ENCODE measurements at regions not wholly inside any gene's neighbourhood (a gene's known extent, or its start where the extent isn't known, plus 50 kb on each side); places are given as distances from the start of the nearest gene placed in this dataset.
"Not testable (repeated sequence)": the region's sequence is repeated elsewhere in the genome, so short reads cannot be mapped to it uniquely, and the experiment has no call there.

- DNase-seq: no peak
Observed at GRCh38 chr4:131603705-131604104, 1545.4 kb upstream of the PCDH10 start.

DNA sequence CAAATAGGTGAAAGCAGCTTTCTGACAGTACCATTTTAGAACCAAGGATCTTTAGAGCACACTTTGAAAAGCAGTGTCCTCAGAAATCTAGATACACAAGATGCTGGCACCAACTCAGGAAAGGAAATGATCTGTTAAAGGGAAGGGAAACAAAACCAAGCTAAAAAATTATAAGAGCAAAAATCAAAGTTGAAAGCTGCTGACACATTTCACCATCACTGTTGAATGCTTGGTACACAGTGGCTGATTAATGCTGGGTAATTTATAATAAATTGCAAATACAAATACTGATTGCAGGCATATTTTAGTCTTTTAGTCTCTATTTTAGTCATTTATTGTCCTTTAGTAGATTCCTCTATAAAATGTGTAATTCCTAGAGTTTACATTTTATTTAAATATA is 1540.1 kb upstream of the PCDH10 start:
- no peak for DNase-seq

GRCh38 chr4:131610517-131610916 is 1538.6 kb upstream of the PCDH10 start:
- DNase-seq: not testable (repeated sequence)

DNA sequence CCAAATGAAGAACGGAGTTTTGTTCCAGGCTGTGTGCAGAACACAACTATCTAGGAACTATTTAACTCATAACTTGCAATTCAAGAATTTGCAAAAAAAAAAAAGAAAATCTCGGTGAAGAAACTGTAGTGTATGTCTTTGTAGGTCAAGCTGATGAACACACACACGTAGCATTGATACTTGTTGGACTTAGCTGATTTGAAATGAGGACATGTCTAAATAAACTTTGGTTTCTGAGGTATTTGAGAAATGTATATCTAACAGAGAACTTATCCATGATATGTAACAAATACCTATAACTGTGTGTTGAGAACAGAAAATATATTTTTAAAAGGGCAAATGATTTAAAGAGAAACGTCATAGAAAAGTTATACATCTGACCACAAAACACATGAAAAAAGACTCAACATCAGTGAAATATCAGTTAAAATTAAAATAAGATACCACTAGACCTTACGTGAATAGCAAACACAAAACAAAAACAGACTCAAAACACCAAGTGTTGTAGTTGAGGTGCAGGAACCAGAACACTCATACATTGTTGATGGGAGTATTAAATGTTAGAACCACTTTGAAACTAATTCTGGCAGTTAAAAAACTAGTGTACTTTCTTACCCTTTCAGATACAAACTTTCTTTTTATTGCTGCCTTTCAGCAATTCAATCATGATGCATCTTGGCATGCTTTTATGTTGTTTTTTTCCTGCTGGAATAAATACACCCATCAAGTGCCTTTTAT is 1535.8 kb upstream of the PCDH10 start:
- DNase-seq: no peak

GRCh38 chr4:131613824-131614216 is 1535.3 kb upstream of the PCDH10 start:
- no peak for DNase-seq

DNA sequence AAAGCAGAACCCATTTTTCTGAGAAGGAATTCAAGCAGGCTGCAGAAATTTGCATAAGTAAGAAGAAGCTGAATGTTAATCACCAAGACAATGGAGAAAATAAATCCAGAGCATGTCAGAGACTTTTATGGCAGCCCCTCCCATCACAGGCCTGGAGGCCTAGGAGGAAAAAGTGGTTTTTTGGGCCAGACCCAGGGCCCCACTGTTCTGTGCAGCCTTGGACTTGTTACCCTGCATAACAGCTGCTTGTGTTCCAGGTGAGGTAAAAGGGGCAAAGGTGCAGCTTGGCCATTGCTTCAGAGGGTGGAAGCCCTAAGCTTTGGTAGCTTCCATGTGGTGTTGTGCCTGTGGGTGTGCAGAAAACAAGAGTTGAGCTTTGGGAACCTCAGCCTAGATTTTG is 1516.2 kb upstream of the PCDH10 start:
- no peak for DNase-seq

DNA sequence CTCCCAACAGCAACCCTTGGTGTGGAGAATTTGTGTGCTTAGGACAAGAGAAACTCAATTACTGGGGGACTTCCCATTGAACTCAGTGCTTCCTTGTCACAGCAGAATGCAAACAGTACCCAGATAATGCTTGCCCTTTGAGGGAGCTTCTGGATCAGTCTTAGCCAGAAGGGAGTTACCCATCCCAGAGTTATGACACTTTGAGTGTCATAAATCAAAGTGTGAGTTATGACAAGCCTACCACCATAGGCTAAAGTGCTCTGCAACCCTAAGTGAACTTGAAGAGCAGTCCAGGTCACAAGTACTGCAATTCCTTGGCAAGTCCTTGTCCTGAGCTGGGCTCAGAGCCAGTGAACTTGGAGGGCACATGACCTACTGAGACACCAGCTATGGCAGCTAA is 1513.9 kb upstream of the PCDH10 start:
- DNase-seq: no peak

GRCh38 chr4:131638781-131639180 is 1510.3 kb upstream of the PCDH10 start:
- no peak for DNase-seq

DNA sequence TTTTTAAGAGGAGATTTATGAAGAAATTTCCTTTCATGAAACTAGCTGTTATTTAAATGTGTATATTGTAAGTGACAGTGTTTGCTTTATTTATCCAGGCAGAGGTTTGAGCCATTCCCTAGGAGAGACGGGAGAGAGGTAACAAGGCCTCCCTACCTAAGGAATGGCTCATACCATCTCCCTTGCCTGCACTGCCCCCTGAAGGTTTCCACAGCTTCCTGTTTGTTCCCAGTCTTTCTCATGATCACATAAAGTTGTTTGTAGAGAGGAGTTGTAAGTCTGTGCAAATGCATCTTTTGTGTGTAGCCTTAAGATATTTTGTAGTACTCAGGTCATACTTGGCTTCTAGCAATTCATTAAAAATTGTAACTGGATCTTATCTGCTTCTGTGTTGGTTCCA is 1504.5 kb upstream of the PCDH10 start:
- peak; percentile 31 for DNase-seq

DNA sequence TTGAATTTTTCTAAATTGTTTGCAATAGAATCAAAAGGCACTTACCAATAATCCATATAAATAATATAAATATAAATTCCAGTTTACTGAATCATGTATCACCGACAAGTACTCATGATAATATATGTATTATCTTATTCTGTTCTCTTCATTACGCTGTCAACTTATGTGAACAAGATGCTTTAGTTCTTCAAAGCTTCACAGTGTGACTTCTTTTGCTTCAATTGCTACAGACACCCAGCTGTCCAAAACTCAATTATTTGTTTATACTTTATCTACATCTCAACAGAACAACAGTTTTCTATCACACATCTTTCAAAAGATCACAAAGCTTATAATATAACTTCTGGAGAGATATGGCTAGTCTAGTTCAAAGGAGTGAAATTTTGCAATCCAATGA is 1499.9 kb upstream of the PCDH10 start:
- DNase-seq: no peak

- DNase-seq: no peak
Observed at GRCh38 chr4:131650951-131651350, 1498.1 kb upstream of the PCDH10 start.

GRCh38 chr4:131683314-131683713 is 1465.8 kb upstream of the PCDH10 start:
- not testable (repeated sequence) for DNase-seq

- no peak for DNase-seq
Observed at GRCh38 chr4:131721883-131722282, 1427.2 kb upstream of the PCDH10 start.

DNA sequence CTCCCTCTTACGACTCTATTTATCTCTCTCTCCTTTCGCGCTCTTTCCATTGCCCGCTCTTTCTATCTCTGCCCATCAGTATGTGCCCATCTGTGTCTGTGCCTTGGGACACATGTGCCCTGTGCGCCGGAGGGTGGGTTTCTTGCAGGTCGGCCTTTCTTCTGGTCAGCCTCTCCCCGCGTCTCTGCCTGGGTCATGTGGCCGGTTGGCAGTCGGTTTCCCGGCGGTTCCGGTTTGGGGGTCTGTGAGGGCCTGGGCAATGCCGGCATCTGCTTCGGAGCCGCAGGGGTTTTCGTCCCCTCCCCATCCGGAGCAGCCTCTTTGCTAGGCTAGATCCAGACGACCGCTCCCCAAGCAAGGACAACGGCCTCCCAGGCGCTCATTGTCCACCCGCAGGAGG is 1426.0 kb upstream of the PCDH10 start:
- not testable (repeated sequence) for DNase-seq

DNA sequence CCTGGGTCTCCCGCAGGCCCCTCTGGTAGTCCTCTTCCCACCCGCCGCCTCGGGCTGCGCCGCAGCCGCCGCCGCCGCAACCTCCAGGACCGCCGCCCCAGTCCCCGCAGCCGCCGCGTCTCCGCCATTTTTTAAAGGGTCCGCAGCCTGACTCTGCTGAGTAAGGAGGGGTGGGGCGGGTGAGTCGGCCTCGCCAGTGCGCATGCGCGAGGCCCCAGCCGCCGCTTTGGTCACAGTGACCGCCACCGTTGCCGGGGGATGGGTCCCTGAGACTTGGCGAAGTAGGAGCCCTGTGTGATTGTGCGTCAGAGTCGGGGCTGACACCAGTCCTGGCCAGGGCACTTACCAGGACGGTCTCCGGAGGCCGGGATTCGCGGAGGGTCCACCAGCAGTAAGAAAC is 1424.2 kb upstream of the PCDH10 start:
- peak; percentile 0 for DNase-seq

- DNase-seq: not testable (repeated sequence)
Observed at GRCh38 chr4:131725521-131725920, 1423.6 kb upstream of the PCDH10 start.

DNA sequence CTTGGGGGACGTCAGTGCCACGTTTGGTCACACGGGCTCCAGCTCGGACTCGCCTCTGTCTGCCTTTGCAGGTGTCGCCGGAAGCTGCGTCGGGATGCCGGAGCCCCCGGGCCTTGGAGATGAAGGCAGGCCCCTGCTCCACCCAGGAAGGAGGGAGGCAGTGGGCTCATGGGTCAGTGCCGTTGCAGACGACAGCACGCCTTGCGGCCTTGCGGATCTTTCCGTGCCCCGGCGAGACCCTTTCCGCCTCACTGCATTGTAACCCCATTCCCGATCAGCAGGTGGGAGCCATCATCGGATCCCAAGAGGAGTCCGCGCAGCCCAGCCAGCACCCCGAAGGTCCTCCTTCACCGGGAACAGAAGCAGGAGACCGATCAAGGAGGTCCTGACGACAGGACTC is 1422.2 kb upstream of the PCDH10 start:
- not testable (repeated sequence) for DNase-seq

- DNase-seq: not testable (repeated sequence)
Observed at GRCh38 chr4:131727418-131727817, 1421.7 kb upstream of the PCDH10 start.

DNA sequence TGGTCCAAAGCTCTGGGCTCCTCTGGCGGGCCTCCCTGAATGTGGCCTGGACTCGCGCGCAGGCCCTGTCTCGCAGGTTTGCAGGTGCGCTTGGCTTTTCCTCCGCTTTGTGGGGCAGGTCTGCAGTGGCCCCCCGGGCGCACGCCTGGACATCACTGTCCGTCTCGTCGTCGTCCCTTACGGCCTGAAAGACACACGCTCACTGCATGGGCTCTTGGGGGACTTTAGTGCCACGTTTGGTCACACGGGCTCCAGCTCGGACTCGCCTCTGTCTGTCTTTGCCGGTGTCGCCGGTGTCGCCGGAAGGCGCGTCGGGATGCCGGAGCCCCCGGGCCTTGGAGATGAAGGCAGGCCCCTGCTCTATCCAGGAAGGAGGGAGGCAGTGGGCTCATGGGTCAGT is 1419.9 kb upstream of the PCDH10 start:
- DNase-seq: not testable (repeated sequence)

GRCh38 chr4:131729716-131730398 is 1419.2 kb upstream of the PCDH10 start:
- DNase-seq: not testable (repeated sequence)

DNA sequence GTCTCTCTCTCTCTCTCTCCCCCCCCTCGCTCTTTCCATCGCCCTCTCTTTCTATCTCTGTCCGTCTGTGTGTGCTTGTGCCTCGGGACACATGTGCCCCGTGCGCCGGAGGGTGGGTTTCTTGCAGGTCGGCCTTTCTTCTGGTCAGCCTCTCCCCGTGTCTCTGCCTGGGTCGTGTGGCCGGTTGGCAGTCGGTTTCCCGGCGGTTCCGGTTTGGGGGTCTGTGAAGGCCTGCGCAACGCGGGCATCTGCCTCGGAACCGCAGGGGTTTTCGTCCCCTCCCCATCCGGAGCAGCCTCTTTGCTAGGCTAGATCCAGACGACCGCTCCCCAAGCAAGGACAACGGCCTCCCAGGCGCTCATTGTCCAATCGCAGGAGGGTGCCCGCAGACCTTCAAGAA is 1418.5 kb upstream of the PCDH10 start:
- not testable (repeated sequence) for DNase-seq

GRCh38 chr4:131732034-131732630 is 1417.0 kb upstream of the PCDH10 start:
- not testable (repeated sequence) for DNase-seq

GRCh38 chr4:131734321-131734720 is 1414.8 kb upstream of the PCDH10 start:
- DNase-seq: not testable (repeated sequence)

GRCh38 chr4:131734851-131735385 is 1414.2 kb upstream of the PCDH10 start:
- not testable (repeated sequence) for DNase-seq

All from NCI-H526 treated with DMSO at 0.1 percent for 48 hours (cell line).